Amniotic epithelial cell (primary cell): ENCODE measurements at regions not wholly inside any gene's neighbourhood (a gene's known extent, or its start where the extent isn't known, plus 50 kb on each side); places are given as distances from the start of the nearest gene placed in this dataset.

ENCODE experiments used
- DNase-seq: peaks from one replicate; pipeline ENCODE4 v3.0.0-alpha.2; 2010; ENCODE audit warnings: low read depth

GRCh38 chr3:74507691-74508090 lies 106.8 kb downstream of the CNTN3 start:
- no peak for DNase-seq

- DNase-seq: no peak
Measured at GRCh38 chr3:74506246-74506645, 108.2 kb downstream of the CNTN3 start.

GRCh38 chr3:74501007-74501406 lies 113.5 kb downstream of the CNTN3 start:
- no peak for DNase-seq

GRCh38 chr3:74500257-74500656 lies 114.2 kb downstream of the CNTN3 start:
- no peak for DNase-seq

GRCh38 chr3:74491874-74492273 lies 122.6 kb downstream of the CNTN3 start:
- DNase-seq: no peak

GRCh38 chr3:74489050-74489792 lies 125.2 kb downstream of the CNTN3 start:
- no peak for DNase-seq

GRCh38 chr3:74479915-74480314 lies 134.5 kb downstream of the CNTN3 start:
- DNase-seq: no peak

GRCh38 chr3:74470313-74470712 lies 144.1 kb downstream of the CNTN3 start:
- DNase-seq: no peak

- DNase-seq: no peak
Measured at GRCh38 chr3:74469713-74470112, 144.7 kb downstream of the CNTN3 start.

- DNase-seq: no peak
Measured at GRCh38 chr3:74469151-74469550, 145.3 kb downstream of the CNTN3 start.

GRCh38 chr3:74465715-74466410 lies 148.6 kb downstream of the CNTN3 start:
- DNase-seq: no peak

- DNase-seq: no peak
Measured at GRCh38 chr3:74463515-74463914, 150.9 kb downstream of the CNTN3 start.

GRCh38 chr3:74456166-74456565 lies 158.3 kb downstream of the CNTN3 start:
- DNase-seq: no peak

- DNase-seq: no peak
Measured at GRCh38 chr3:74447221-74447620, 167.2 kb downstream of the CNTN3 start.

- DNase-seq: no peak
Measured at GRCh38 chr3:74445541-74445940, 168.9 kb downstream of the CNTN3 start.

GRCh38 chr3:74443102-74443501 lies 171.4 kb downstream of the CNTN3 start:
- DNase-seq: no peak

- no peak for DNase-seq
Measured at GRCh38 chr3:74442683-74443082, 171.8 kb downstream of the CNTN3 start.

GRCh38 chr3:74442068-74442467 lies 172.4 kb downstream of the CNTN3 start:
- DNase-seq: no peak

- no peak for DNase-seq
Measured at GRCh38 chr3:74436184-74436583, 178.3 kb downstream of the CNTN3 start.

GRCh38 chr3:74435631-74436030 lies 178.8 kb downstream of the CNTN3 start:
- no peak for DNase-seq

- DNase-seq: no peak
Measured at GRCh38 chr3:74434406-74434805, 180.1 kb downstream of the CNTN3 start.

GRCh38 chr3:74426571-74426970 lies 187.9 kb downstream of the CNTN3 start:
- DNase-seq: no peak

GRCh38 chr3:74423867-74424266 lies 190.6 kb downstream of the CNTN3 start:
- no peak for DNase-seq
